Mucosa of descending colon (tissue), 3 donors: ENCODE measurements at regions not wholly inside any gene's neighbourhood (a gene's known extent, or its start where the extent isn't known, plus 50 kb on each side); places are given as distances from the start of the nearest gene placed in this dataset.
A peak's percentile ranks its signal among the peaks of the same experiment; 100 is the strongest.

ENCODE experiments used
- ATAC-seq: fragments of 200-7000 bp; cut with Tn5 transposase; one replicate; pipeline ENCODE4 v1.9.1; 2020; ENCODE audit warnings: mild to moderate bottlenecking, moderate library complexity
- DNase-seq, 3 donors: peaks; one replicate each; pipeline ENCODE4 v3.0.0-alpha.2; 2020
- H3K36me3 ChIP-seq: fragments of 200-600 bp; one replicate; pipeline ENCODE4 v1.8.0; 2021; ENCODE audit warnings: low read depth, mild to moderate bottlenecking
- H3K4me1 ChIP-seq: fragments of 200-600 bp; one replicate; pipeline ENCODE4 v1.8.0; 2021; ENCODE audit warnings: low read depth, mild to moderate bottlenecking
- H3K4me3 ChIP-seq: fragments of 200-600 bp; one replicate; pipeline ENCODE4 v1.8.0; 2021; ENCODE audit warnings: mild to moderate bottlenecking
- H3K9me3 ChIP-seq: fragments of 200-600 bp; one replicate; pipeline ENCODE4 v1.8.0; 2021; ENCODE audit warnings: mild to moderate bottlenecking
- CTCF ChIP-seq: fragments of 200-600 bp; IDR thresholded peaks from one replicate; pipeline ENCODE4 v1.8.0; 2022; ENCODE audit warnings: antibody characterized with exemption, mild to moderate bottlenecking
- intact Hi-C, 2 donors: fragments of 100-400 bp; cut with DNase I in 1 of 2; cut with micrococcal nuclease in 1 of 2; formaldehyde crosslinking; loops; one replicate each; pipeline versions ENCODE4 v1.11.0 to v1.11.1; 2022; cut with DNase I, micrococcal nuclease
- donor health status: DM: no; HTN: no; CAD: no; lungs with moderate emphysema.
- donor health status: DM: no; HTN: no; CAD: no.
- donor health status: DM: no; HTN: yes; CAD: no.

- DNase-seq = no peak
- H3K4me1 ChIP-seq = no peaks in the 10 kb centered on the region
- no peak overlapping the region for H3K4me3 ChIP-seq
- H3K36me3 ChIP-seq = no peaks in the 10 kb centered on the region
- H3K9me3 ChIP-seq = no peaks in the 10 kb centered on the region
- TF ChIP-seq CTCF = no peak
- ATAC-seq = no peak
- intact Hi-C loops = no loop called here
These were observed 86.1 kb upstream of the BACH2 start for GRCh38 chr6:90382760-90383159.

- intact Hi-C loops = no loop called here
- TF ChIP-seq CTCF = no peak
- Histone ChIP-seq H3K4me1 (no peaks in the 10 kb centered on the region), H3K36me3 (no peaks in the 10 kb centered on the region), H3K9me3 (no peaks in the 10 kb centered on the region), H3K4me3 (no peak overlapping the region)
- no peak for DNase-seq
- ATAC-seq = peak; percentile 85
These were observed 79.2 kb upstream of the BACH2 start for GRCh38 chr6:90375681-90376439.

- DNase-seq (no peak), ATAC-seq (no peak)
- intact Hi-C loops = no loop called here
- Histone ChIP-seq H3K9me3 (no peaks in the 10 kb centered on the region), H3K36me3 (no peaks in the 10 kb centered on the region), H3K4me3 (no peak overlapping the region), H3K4me1 (no peaks in the 10 kb centered on the region)
- TF ChIP-seq CTCF = no peak
These were observed 77.6 kb upstream of the BACH2 start for GRCh38 chr6:90374201-90374600.

- ATAC-seq = no peak
- Histone ChIP-seq H3K9me3 (no peaks in the 10 kb centered on the region), H3K4me1 (no peaks in the 10 kb centered on the region), H3K36me3 (no peaks in the 10 kb centered on the region), H3K4me3 (no peak overlapping the region)
- intact Hi-C loops = no loop called here
- DNase-seq = no peak
- no peak for TF ChIP-seq CTCF
These were observed 76.2 kb upstream of the BACH2 start for GRCh38 chr6:90372885-90373284.

- no peak for TF ChIP-seq CTCF
- no peak overlapping the region for H3K4me3 ChIP-seq
- DNase-seq = no peak
- no peaks in the 10 kb centered on the region for H3K9me3 ChIP-seq
- no peaks in the 10 kb centered on the region for H3K36me3 ChIP-seq
- no peak for ATAC-seq
- intact Hi-C loops = no loop called here
- H3K4me1 ChIP-seq = no peaks in the 10 kb centered on the region
These were observed 75.8 kb upstream of the BACH2 start for GRCh38 chr6:90372450-90372849.
